AG04449 (cell line): ENCODE measurements at regions not wholly inside any gene's neighbourhood (a gene's known extent, or its start where the extent isn't known, plus 50 kb on each side); places are given as distances from the start of the nearest gene placed in this dataset.

Source experiments
- CTCF ChIA-PET: fragments of 350-600 bp; formaldehyde crosslinking; extraction: SDS; loops from one replicate; lab custom pipeline; 2021; ENCODE audit warnings: antibody characterized with exemption; lab: Yijun Ruan, JAX
- POLR2A ChIA-PET: fragments of 400-600, 350-600 bp; formaldehyde crosslinking; extraction: SDS; loops from one replicate; lab custom pipeline; 2020; ENCODE audit warnings: antibody characterized with exemption, inconsistent platforms; lab: Yijun Ruan, JAX
- DNase-seq: peaks from one replicate; pipeline ENCODE4 v3.0.0-alpha.2; 2010; ENCODE audit warnings: low read depth, low spot score
- H3K4me3 ChIP-seq: 2 replicates; pipeline ENCODE4 v1.5.1; 2011; ENCODE audit warnings: low read depth, mild to moderate bottlenecking, control low read depth, low read length
- CTCF ChIP-seq: IDR thresholded peaks from one replicate; pipeline ENCODE4 v1.5.1; 2011; ENCODE audit warnings: mild to moderate bottlenecking, moderate library complexity, low read length, control low read depth, inconsistent platforms; ENCODE audit not compliant: insufficient read depth; ENCODE audit errors: missing control alignments

GRCh38 chr7:13105209-13105608, 417.8 kb downstream of the ARL4A start:
- CTCF ChIA-PET: no interaction called here
- DNase-seq: no peak
- TF ChIP-seq CTCF: no peak
- H3K4me3 ChIP-seq: no peak overlapping the region
- POLR2A ChIA-PET: no interaction called here

GRCh38 chr7:13106513-13106912, 419.1 kb downstream of the ARL4A start:
- H3K4me3 ChIP-seq: no peak overlapping the region
- TF ChIP-seq CTCF: no peak
- CTCF ChIA-PET: interaction anchor here (1.3 kb wide), 1 partner anchor 11 kb away, joined by 4 read pairs; no protein-coding TSS in a partner anchor
- POLR2A ChIA-PET: no interaction called here
- DNase-seq: no peak

GRCh38 chr7:13107291-13107690, 419.9 kb downstream of the ARL4A start:
- H3K4me3 ChIP-seq: no peak overlapping the region
- no peak for DNase-seq
- no peak for TF ChIP-seq CTCF
- POLR2A ChIA-PET: no interaction called here
- CTCF ChIA-PET: interaction anchor here (1.3 kb wide), 1 partner anchor 10 kb away, joined by 4 read pairs; no protein-coding TSS in a partner anchor

GRCh38 chr7:13108061-13108460, 420.6 kb downstream of the ARL4A start:
- TF ChIP-seq CTCF: no peak
- ChIA-PET CTCF (no interaction called here), POLR2A (no interaction called here)
- no peak overlapping the region for H3K4me3 ChIP-seq
- DNase-seq: no peak

GRCh38 chr7:13109201-13109600, 421.8 kb downstream of the ARL4A start:
- H3K4me3 ChIP-seq: no peak overlapping the region
- TF ChIP-seq CTCF: no peak
- CTCF ChIA-PET: no interaction called here
- no peak for DNase-seq
- POLR2A ChIA-PET: no interaction called here

- ChIA-PET POLR2A (interaction anchor here (0.6 kb wide), 1 partner anchor 63 kb away, joined by 3 read pairs; no protein-coding TSS in a partner anchor), CTCF (no interaction called here)
- no peak for DNase-seq
- TF ChIP-seq CTCF: no peak
- H3K4me3 ChIP-seq: no peak overlapping the region
Observed at GRCh38 chr7:13110107-13110506, 422.7 kb downstream of the ARL4A start.
